Suprapubic skin (tissue), 4 donors: ENCODE measurements at regions not wholly inside any gene's neighbourhood (a gene's known extent, or its start where the extent isn't known, plus 50 kb on each side); places are given as distances from the start of the nearest gene placed in this dataset.

Source experiments
- DNase-seq, 2 donors: peaks; one replicate each; pipeline ENCODE4 v3.0.0-alpha.2; 2019; ENCODE audit warnings: low spot score in 2 of 2
- H3K27ac ChIP-seq: fragments of 200-600 bp; sonication (generic); one replicate; pipeline ENCODE4 v1.5.1; 2019
- H3K27me3 ChIP-seq: fragments of 200-600 bp; sonication (generic); one replicate; pipeline ENCODE4 v1.5.1; 2019
- H3K36me3 ChIP-seq: fragments of 200-600 bp; sonication (generic); one replicate; pipeline ENCODE4 v1.5.1; 2019
- H3K4me1 ChIP-seq: fragments of 200-600 bp; sonication (generic); one replicate; pipeline ENCODE4 v1.5.1; 2019
- H3K4me3 ChIP-seq: fragments of 200-600 bp; sonication (generic); one replicate; pipeline ENCODE4 v1.5.1; 2019; ENCODE audit warnings: mild to moderate bottlenecking
- H3K9me3 ChIP-seq: fragments of 200-600 bp; sonication (generic); one replicate; pipeline ENCODE4 v1.5.1; 2019
- CTCF ChIP-seq, 2 donors: fragments of 200-600 bp in 1 of 2; fragments of 450-650 bp in 1 of 2; sonication (generic) in 1 of 2; IDR thresholded peaks; one replicate each; pipeline ENCODE4 v1.5.1; 2016 to 2019; ENCODE audit warnings: antibody characterized with exemption in 2 of 2, mild to moderate bottlenecking in 1 of 2, moderate library complexity in 1 of 2
- EP300 ChIP-seq: sonication (generic); formaldehyde crosslinking; IDR thresholded peaks from one replicate; pipeline ENCODE4 v1.6.1; 2017; ENCODE audit warnings: antibody characterized with exemption
- POLR2A ChIP-seq, 2 donors: fragments of 450-650 bp; IDR thresholded peaks; one replicate each; pipeline ENCODE4 v1.6.1; 2017; ENCODE audit warnings: antibody characterized with exemption in 2 of 2, mild to moderate bottlenecking in 2 of 2, moderate library complexity in 2 of 2
- POLR2AphosphoS5 ChIP-seq, 3 donors: sonication (generic); formaldehyde crosslinking; IDR thresholded peaks; one replicate each; pipeline ENCODE4 v1.6.1; 2017; ENCODE audit warnings: antibody characterized with exemption in 3 of 3
- WGBS: methylation state at CpG from one replicate; pipeline ENCODE4 v1.1.5; 2018; 5-methylcytosine and 5-hydroxymethylcytosine counted together

GRCh38 chr14:30330445-30330844 lies 228.5 kb upstream of the G2E3 start:
- H3K9me3 ChIP-seq: no peaks in the 10 kb centered on the region
- no peak overlapping the region for H3K27ac ChIP-seq
- no peaks in the 10 kb centered on the region for H3K4me1 ChIP-seq
- no peaks in the 10 kb centered on the region for H3K36me3 ChIP-seq
- no peak for TF ChIP-seq CTCF (IDR thresholded peaks at IDR 0.05)
- TF ChIP-seq EP300: no peak
- TF ChIP-seq POLR2AphosphoS5 (IDR thresholded peaks at IDR 0.05): no peak
- no peak for TF ChIP-seq POLR2A (IDR thresholded peaks at IDR 0.05)
- H3K4me3 ChIP-seq: no peak overlapping the region
- no peak for DNase-seq
- H3K27me3 ChIP-seq: no peaks in the 10 kb centered on the region

GRCh38 chr14:30331030-30331429 lies 227.9 kb upstream of the G2E3 start:
- Histone ChIP-seq H3K9me3 (no peaks in the 10 kb centered on the region), H3K4me3 (no peak overlapping the region), H3K4me1 (no peaks in the 10 kb centered on the region), H3K36me3 (no peaks in the 10 kb centered on the region), H3K27ac (no peak overlapping the region), H3K27me3 (no peaks in the 10 kb centered on the region)
- TF ChIP-seq POLR2AphosphoS5 (IDR thresholded peaks at IDR 0.05) (no peak), EP300 (no peak), CTCF (IDR thresholded peaks at IDR 0.05) (no peak), POLR2A (IDR thresholded peaks at IDR 0.05) (no peak)
- no peak for DNase-seq

GRCh38 chr14:30332374-30332773 lies 226.6 kb upstream of the G2E3 start:
- Histone ChIP-seq H3K27ac (no peak overlapping the region), H3K27me3 (no peaks in the 10 kb centered on the region), H3K36me3 (no peaks in the 10 kb centered on the region), H3K4me3 (no peak overlapping the region), H3K4me1 (no peaks in the 10 kb centered on the region), H3K9me3 (no peaks in the 10 kb centered on the region)
- no peak for DNase-seq
- TF ChIP-seq POLR2A (IDR thresholded peaks at IDR 0.05) (no peak), POLR2AphosphoS5 (IDR thresholded peaks at IDR 0.05) (no peak), EP300 (no peak), CTCF (IDR thresholded peaks at IDR 0.05) (no peak)

GRCh38 chr14:30333934-30334333 lies 225.0 kb upstream of the G2E3 start:
- no peaks in the 10 kb centered on the region for H3K4me1 ChIP-seq
- no peak overlapping the region for H3K4me3 ChIP-seq
- H3K27ac ChIP-seq: no peak overlapping the region
- H3K9me3 ChIP-seq: no peaks in the 10 kb centered on the region
- H3K27me3 ChIP-seq: no peaks in the 10 kb centered on the region
- DNase-seq: no peak
- TF ChIP-seq CTCF (IDR thresholded peaks at IDR 0.05) (no peak), POLR2A (IDR thresholded peaks at IDR 0.05) (no peak), EP300 (no peak), POLR2AphosphoS5 (IDR thresholded peaks at IDR 0.05) (no peak)
- 35% methylated on average over 2 of the region's 2 CpGs for WGBS
- no peaks in the 10 kb centered on the region for H3K36me3 ChIP-seq

- DNase-seq: no peak
- WGBS: 55% methylated on average over 5 of the region's 5 CpGs
- no peaks in the 10 kb centered on the region for H3K36me3 ChIP-seq
These were observed 221.5 kb upstream of the G2E3 start for GRCh38 chr14:30337456-30337855.

GRCh38 chr14:30339311-30339901 lies 219.6 kb upstream of the G2E3 start:
- H3K36me3 ChIP-seq: no peaks in the 10 kb centered on the region
- no peak overlapping the region for H3K27ac ChIP-seq
- no peak overlapping the region for H3K4me3 ChIP-seq
- DNase-seq: no peak
- 85% methylated on average over 6 of the region's 6 CpGs for WGBS
- H3K27me3 ChIP-seq: no peaks in the 10 kb centered on the region
- TF ChIP-seq CTCF (IDR thresholded peaks at IDR 0.05): no peak
- no peak for TF ChIP-seq POLR2AphosphoS5 (IDR thresholded peaks at IDR 0.05)
- TF ChIP-seq POLR2A (IDR thresholded peaks at IDR 0.05): no peak
- TF ChIP-seq EP300: no peak
- H3K9me3 ChIP-seq: no peaks in the 10 kb centered on the region
- no peaks in the 10 kb centered on the region for H3K4me1 ChIP-seq

More at GRCh38 chr14:30337456-30337855, 221.5 kb upstream of the G2E3 start:
- no peak overlapping the region for H3K27ac ChIP-seq
- H3K4me1 ChIP-seq: no peaks in the 10 kb centered on the region
- no peak overlapping the region for H3K4me3 ChIP-seq
- H3K27me3 ChIP-seq: no peaks in the 10 kb centered on the region
- no peaks in the 10 kb centered on the region for H3K9me3 ChIP-seq
- TF ChIP-seq EP300 (no peak), POLR2AphosphoS5 (IDR thresholded peaks at IDR 0.05) (no peak)
